Chondrocyte (in vitro differentiated cells): ENCODE measurements at regions not wholly inside any gene's neighbourhood (a gene's known extent, or its start where the extent isn't known, plus 50 kb on each side); places are given as distances from the start of the nearest gene placed in this dataset.

ENCODE experiments used
- DNase-seq: peaks from one replicate; pipeline ENCODE4 v3.0.0; 2021; ENCODE audit warnings: mixed read lengths, low spot score
- H3K27ac Mint-ChIP-seq: one replicate; pipeline ENCODE4 v1.8.0; 2021; ENCODE audit warnings: mild to moderate bottlenecking, moderate library complexity, mixed read lengths; ENCODE audit not compliant: unreplicated experiment
- H3K27me3 Mint-ChIP-seq: 2 replicates; pipeline ENCODE4 v1.8.0; 2021; ENCODE audit warnings: low read depth, mixed read lengths
- H3K36me3 Mint-ChIP-seq: 2 replicates; pipeline ENCODE4 v1.8.0; 2021; ENCODE audit warnings: low read depth, mixed read lengths
- H3K4me1 Mint-ChIP-seq: 2 replicates; pipeline ENCODE4 v1.8.0; 2021; ENCODE audit warnings: low read depth, mild to moderate bottlenecking, mixed read lengths
- H3K4me3 Mint-ChIP-seq: one replicate; pipeline ENCODE4 v1.8.0; 2021; ENCODE audit warnings: mild to moderate bottlenecking, moderate library complexity, mixed read lengths; ENCODE audit not compliant: unreplicated experiment
- H3K9me3 Mint-ChIP-seq: 2 replicates; pipeline ENCODE4 v1.8.0; 2021; ENCODE audit warnings: low read depth, mixed read lengths
- TF ChIP-seq, protein P1 (sequence below): fragments of 200-600 bp; sonication (generic); IDR thresholded peaks from 2 replicates; pipeline ENCODE4 v1.5.0; 2021; ENCODE audit warnings: antibody characterized with exemption, mild to moderate bottlenecking, moderate library complexity

DNA sequence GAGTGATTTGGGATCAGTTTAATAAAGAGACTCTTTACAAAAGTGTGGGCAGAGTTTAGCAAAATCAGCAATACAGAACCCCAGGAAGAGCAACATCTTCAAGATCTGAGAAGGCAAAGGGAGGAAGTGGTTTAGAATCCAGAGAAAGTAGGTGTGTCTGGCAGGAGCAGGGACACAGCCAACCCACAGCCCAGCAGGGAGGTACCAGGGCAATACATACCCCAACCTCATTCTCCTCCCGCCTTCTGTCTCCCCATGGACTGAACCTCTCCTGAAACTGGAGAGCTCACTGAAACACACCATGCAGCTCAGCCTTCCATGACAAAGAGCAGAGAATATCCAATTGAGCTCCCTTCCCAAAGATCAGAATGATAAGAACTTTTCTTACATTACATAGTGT is 283.4 kb downstream of the PRELID2 start:
- no peak overlapping the region for H3K4me3 Mint-ChIP-seq
- no peaks in the 10 kb centered on the region for H3K9me3 Mint-ChIP-seq
- no peak for DNase-seq
- no peak overlapping the region for H3K27ac Mint-ChIP-seq
- no peaks in the 10 kb centered on the region for H3K36me3 Mint-ChIP-seq
- H3K27me3 Mint-ChIP-seq: no peaks in the 10 kb centered on the region
- H3K4me1 Mint-ChIP-seq: peaks cover 2% of the 10 kb centered on the region
- TF ChIP-seq, protein P1, sequence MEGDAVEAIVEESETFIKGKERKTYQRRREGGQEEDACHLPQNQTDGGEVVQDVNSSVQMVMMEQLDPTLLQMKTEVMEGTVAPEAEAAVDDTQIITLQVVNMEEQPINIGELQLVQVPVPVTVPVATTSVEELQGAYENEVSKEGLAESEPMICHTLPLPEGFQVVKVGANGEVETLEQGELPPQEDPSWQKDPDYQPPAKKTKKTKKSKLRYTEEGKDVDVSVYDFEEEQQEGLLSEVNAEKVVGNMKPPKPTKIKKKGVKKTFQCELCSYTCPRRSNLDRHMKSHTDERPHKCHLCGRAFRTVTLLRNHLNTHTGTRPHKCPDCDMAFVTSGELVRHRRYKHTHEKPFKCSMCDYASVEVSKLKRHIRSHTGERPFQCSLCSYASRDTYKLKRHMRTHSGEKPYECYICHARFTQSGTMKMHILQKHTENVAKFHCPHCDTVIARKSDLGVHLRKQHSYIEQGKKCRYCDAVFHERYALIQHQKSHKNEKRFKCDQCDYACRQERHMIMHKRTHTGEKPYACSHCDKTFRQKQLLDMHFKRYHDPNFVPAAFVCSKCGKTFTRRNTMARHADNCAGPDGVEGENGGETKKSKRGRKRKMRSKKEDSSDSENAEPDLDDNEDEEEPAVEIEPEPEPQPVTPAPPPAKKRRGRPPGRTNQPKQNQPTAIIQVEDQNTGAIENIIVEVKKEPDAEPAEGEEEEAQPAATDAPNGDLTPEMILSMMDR: no peak

GRCh38 chr5:145548097-145548496 is 287.0 kb downstream of the PRELID2 start:
- no peaks in the 10 kb centered on the region for H3K36me3 Mint-ChIP-seq
- DNase-seq: no peak
- H3K27ac Mint-ChIP-seq: no peak overlapping the region
- TF ChIP-seq, protein P1: no peak
- H3K4me1 Mint-ChIP-seq: no peaks in the 10 kb centered on the region
- H3K27me3 Mint-ChIP-seq: no peaks in the 10 kb centered on the region
- no peak overlapping the region for H3K4me3 Mint-ChIP-seq
- no peaks in the 10 kb centered on the region for H3K9me3 Mint-ChIP-seq

DNA sequence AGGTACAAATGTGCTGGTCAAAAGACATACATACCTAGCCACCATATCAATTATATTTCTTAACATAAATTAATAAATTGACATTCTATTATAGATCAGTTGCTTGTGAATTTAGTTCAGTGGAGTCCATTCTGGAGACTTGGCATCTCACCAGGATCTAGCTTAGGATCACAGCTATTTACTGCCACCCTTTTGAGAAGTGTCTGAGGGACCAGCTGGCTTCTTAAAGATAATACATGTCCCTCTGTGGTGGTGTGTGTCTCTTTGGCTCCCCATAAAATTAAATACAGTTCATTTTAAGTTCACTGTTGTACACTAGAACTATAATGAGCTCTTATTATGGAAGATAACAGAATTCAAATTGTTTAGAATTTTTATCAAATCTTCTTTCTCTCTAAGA is 290.7 kb downstream of the PRELID2 start:
- H3K36me3 Mint-ChIP-seq: no peaks in the 10 kb centered on the region
- no peaks in the 10 kb centered on the region for H3K9me3 Mint-ChIP-seq
- TF ChIP-seq, protein P1: no peak
- no peaks in the 10 kb centered on the region for H3K27me3 Mint-ChIP-seq
- no peaks in the 10 kb centered on the region for H3K4me1 Mint-ChIP-seq
- no peak for DNase-seq
- H3K4me3 Mint-ChIP-seq: no peak overlapping the region
- H3K27ac Mint-ChIP-seq: no peak overlapping the region

DNA sequence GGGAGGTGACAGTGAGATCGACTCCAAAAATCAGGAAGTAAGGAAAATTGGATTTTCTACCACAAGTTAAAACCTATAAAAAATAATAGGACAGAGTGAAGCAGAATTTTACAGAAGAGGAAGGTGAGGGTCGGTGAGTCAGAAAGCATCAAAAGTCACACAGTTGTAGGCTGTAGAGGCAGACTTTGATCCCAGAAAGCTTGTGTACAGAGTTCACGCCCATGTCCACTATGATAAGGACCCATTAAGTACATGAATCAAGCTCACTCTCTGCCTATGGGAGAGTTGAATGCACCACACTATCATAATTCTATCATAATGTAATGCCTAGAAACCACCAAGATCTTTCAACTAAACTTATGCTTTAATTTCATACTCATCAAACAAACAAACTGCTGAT is 291.2 kb downstream of the PRELID2 start:
- TF ChIP-seq, protein P1: no peak
- Mint-ChIP-seq H3K4me3 (no peak overlapping the region), H3K9me3 (no peaks in the 10 kb centered on the region), H3K27ac (no peak overlapping the region), H3K27me3 (no peaks in the 10 kb centered on the region), H3K36me3 (no peaks in the 10 kb centered on the region), H3K4me1 (no peaks in the 10 kb centered on the region)
- DNase-seq: no peak

GRCh38 chr5:145540375-145540774 is 294.8 kb downstream of the PRELID2 start:
- no peak overlapping the region for H3K27ac Mint-ChIP-seq

More at GRCh38 chr5:145540375-145540774, 294.8 kb downstream of the PRELID2 start:
- Mint-ChIP-seq H3K36me3 (peaks cover 4% of the 10 kb centered on the region), H3K27me3 (no peaks in the 10 kb centered on the region), H3K4me1 (no peaks in the 10 kb centered on the region), H3K9me3 (peaks cover 13% of the 10 kb centered on the region), H3K4me3 (no peak overlapping the region)
- TF ChIP-seq, protein P1: no peak
- DNase-seq: no peak
